HL-60 (cell line): ENCODE measurements at regions not wholly inside any gene's neighbourhood (a gene's known extent, or its start where the extent isn't known, plus 50 kb on each side); places are given as distances from the start of the nearest gene placed in this dataset.

ENCODE experiments used
- CTCF ChIP-seq: IDR thresholded peaks from one replicate; pipeline ENCODE4 v1.5.1; 2011; ENCODE audit warnings: low read length, control low read depth, inconsistent platforms; ENCODE audit not compliant: insufficient read depth
- POLR2AphosphoS5 ChIP-seq: IDR thresholded peaks from 2 replicates; pipeline ENCODE4 v1.6.1; 2012; ENCODE audit warnings: low read depth
- REST ChIP-seq: IDR thresholded peaks from 2 replicates; pipeline ENCODE4 v1.6.1; 2012; ENCODE audit warnings: low read depth; ENCODE audit not compliant: insufficient replicate concordance

GRCh38 chr11:15882876-15883454 lies 473.4 kb downstream of the SOX6 start:
- no peak for TF ChIP-seq CTCF
- TF ChIP-seq POLR2AphosphoS5: no peak
- TF ChIP-seq REST: no peak
